PFSK-1 (cell line): ENCODE measurements at regions not wholly inside any gene's neighbourhood (a gene's known extent, or its start where the extent isn't known, plus 50 kb on each side); places are given as distances from the start of the nearest gene placed in this dataset.

ENCODE experiments used
- FOXP2 ChIP-seq: optimal IDR thresholded peaks from 2 replicates; pipeline ENCODE3; 2011; ENCODE audit warnings: borderline replicate concordance, control low read depth, inconsistent platforms; ENCODE audit not compliant: insufficient read depth; ENCODE audit errors: extremely low read length, extremely low read depth
- POLR2AphosphoS5 ChIP-seq: IDR thresholded peaks from 2 replicates; pipeline ENCODE4 v1.6.1; 2012; ENCODE audit warnings: low read depth, mild to moderate bottlenecking, control low read depth, low read length, moderate library complexity
- SIN3A ChIP-seq: IDR thresholded peaks from 2 replicates; pipeline ENCODE4 v1.6.1; 2012; ENCODE audit warnings: mild to moderate bottlenecking, low read length, moderate library complexity, borderline replicate concordance; ENCODE audit not compliant: insufficient read depth
- TAF1 ChIP-seq: IDR thresholded peaks from 2 replicates; pipeline ENCODE4 v1.6.1; 2012; ENCODE audit warnings: low read length, control low read depth, borderline replicate concordance; ENCODE audit not compliant: insufficient read depth
- TF ChIP-seq, protein P1 (sequence below), 2 experiments: IDR thresholded peaks; 2 replicates each; pipeline versions ENCODE4 v1.6.1 to v1.8.0; 2011 to 2012; ENCODE audit warnings: low read depth in 2 of 2, low read length in 2 of 2, control low read depth in 1 of 2, inconsistent platforms in 1 of 2, mild to moderate bottlenecking in 1 of 2, moderate library complexity in 1 of 2; ENCODE audit not compliant: insufficient read depth in 1 of 2

DNA sequence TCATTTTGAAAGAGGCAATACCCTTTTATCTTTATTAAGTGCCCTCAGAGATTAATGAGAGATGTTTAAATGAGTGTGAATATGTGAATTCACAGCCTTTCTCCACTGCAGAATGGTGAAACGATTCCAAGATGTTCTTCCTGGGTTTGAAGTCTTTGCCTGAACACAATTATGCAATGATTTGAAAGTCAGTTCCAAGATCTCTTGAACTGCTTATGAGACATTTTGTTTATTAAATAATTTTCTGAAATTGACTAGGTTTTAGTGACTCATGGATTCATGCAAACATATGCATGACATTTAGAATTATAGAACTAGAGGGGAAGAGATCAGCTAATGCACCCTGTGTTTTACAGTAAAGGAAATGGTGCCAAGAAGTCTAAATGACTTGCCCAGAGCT lies 118.1 kb upstream of the SLC38A2 start:
- TF ChIP-seq SIN3A (no peak), POLR2AphosphoS5 (no peak), TAF1 (no peak), FOXP2 (no peak)
- TF ChIP-seq, protein P1, sequence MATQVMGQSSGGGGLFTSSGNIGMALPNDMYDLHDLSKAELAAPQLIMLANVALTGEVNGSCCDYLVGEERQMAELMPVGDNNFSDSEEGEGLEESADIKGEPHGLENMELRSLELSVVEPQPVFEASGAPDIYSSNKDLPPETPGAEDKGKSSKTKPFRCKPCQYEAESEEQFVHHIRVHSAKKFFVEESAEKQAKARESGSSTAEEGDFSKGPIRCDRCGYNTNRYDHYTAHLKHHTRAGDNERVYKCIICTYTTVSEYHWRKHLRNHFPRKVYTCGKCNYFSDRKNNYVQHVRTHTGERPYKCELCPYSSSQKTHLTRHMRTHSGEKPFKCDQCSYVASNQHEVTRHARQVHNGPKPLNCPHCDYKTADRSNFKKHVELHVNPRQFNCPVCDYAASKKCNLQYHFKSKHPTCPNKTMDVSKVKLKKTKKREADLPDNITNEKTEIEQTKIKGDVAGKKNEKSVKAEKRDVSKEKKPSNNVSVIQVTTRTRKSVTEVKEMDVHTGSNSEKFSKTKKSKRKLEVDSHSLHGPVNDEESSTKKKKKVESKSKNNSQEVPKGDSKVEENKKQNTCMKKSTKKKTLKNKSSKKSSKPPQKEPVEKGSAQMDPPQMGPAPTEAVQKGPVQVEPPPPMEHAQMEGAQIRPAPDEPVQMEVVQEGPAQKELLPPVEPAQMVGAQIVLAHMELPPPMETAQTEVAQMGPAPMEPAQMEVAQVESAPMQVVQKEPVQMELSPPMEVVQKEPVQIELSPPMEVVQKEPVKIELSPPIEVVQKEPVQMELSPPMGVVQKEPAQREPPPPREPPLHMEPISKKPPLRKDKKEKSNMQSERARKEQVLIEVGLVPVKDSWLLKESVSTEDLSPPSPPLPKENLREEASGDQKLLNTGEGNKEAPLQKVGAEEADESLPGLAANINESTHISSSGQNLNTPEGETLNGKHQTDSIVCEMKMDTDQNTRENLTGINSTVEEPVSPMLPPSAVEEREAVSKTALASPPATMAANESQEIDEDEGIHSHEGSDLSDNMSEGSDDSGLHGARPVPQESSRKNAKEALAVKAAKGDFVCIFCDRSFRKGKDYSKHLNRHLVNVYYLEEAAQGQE (IDR thresholded peaks at IDR 0.05; ENCODE audit: insufficient read depth in 1 of 2, low read depth in 2 of 2, low read length in 2 of 2): no peak
